Ovary (tissue), 3 donors: ENCODE measurements at regions not wholly inside any gene's neighbourhood (a gene's known extent, or its start where the extent isn't known, plus 50 kb on each side); places are given as distances from the start of the nearest gene placed in this dataset.
"Not testable (repeated sequence)": the region's sequence is repeated elsewhere in the genome, so short reads cannot be mapped to it uniquely, and the experiment has no call there.

Source experiments
- CTCF ChIP-seq, 3 donors: fragments of 450-650 bp in 2 of 3; fragments of 200-600 bp in 1 of 3; IDR thresholded peaks; one replicate each; pipeline versions ENCODE4 v1.5.1 to v1.8.0; 2016 to 2022; ENCODE audit warnings: antibody characterized with exemption in 3 of 3, mild to moderate bottlenecking in 1 of 3
- POLR2A ChIP-seq: fragments of 450-650 bp; IDR thresholded peaks from one replicate; pipeline ENCODE4 v1.6.1; 2017; ENCODE audit warnings: antibody characterized with exemption, mild to moderate bottlenecking, moderate library complexity
- donor health status: DM: no; HTN: no; CAD: no.

- TF ChIP-seq POLR2A; CTCF (IDR thresholded peaks at IDR 0.05): not testable (repeated sequence)
These were observed 458.8 kb downstream of the GRIA2 start for GRCh38 chr4:157679326-157679725.
